Activated naive CD4-positive, alpha-beta T cell (primary cell): ENCODE measurements at regions not wholly inside any gene's neighbourhood (a gene's known extent, or its start where the extent isn't known, plus 50 kb on each side); places are given as distances from the start of the nearest gene placed in this dataset.

Experiments
- DNase-seq, 4 experiments: peaks; one replicate each; lab custom pipeline; 2025; lab: John Stamatoyannopoulos, UW

DNA sequence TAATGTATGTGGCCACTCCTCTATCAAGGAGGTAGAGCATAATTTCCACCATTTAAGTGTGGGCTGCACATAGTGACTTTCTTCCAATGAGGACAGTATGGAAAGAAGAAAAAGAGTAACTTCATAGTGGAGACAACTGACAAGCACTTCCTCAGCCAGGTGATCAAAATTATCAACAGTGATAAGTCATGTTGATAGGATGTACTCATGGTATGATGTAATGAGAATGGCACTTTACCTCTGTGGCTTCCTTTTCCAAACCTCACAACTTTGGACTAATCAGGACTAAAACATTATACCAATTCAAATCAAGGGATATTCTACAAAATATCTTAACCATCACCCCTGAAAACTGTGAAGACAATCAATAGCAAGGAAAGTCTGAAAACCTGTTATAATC is 302.3 kb upstream of the CITED2 start:
- no peak for DNase-seq

DNA sequence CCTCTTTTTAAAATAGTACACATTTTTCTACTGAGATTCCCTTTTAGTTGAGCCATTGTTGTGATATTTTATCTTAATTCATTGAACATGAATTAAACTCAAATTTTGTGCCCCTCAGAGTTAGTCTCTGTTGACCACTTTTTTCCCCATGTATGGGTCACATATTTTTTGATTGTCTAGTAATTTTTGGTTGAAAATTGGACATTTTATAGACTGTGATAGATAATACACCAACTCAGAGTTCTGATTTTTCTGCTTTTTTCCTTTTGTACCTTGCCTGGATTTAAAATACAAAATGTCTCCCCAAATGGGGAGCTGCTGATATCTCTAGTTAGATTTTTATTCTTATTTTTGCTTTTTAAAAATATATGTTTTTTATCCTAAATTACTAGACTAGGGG is 291.8 kb upstream of the CITED2 start:
- no peak for DNase-seq

DNA sequence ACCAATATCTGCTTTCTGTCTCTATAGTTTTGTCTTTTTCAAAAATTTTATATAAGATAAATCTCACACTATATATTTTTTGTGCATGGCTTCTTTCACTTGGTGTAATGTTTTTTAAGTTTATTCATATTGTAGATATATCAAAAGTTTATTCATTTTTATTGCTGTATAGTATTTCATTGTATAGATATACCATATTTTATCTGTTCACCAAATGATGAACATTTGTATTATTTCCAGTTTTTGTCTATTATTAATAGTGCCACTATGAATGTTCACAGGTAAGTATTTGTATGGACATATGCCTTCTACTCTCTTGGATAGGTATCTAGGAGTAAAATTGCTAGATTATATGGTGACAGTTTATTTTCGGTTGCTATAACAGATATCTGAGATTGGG is 289.5 kb upstream of the CITED2 start:
- no peak for DNase-seq

DNA sequence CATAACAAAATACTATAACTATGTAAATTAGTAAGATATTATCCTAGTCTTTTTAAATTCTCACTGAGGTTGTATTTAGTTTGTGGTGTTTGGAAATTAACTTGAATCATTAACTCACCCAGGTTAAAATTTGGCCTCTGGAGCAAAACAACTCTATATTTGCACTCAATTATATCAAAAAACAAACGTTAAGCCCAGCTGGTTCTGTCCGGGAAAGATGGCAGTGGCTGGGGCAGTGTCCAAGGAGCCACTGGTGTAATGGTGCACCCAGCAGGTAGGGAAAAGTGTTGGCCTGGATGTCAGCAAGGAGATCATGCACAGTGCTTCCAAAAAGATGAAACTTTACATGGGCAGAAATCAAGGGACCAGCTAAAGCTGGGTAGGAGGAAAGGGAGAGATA is 285.3 kb upstream of the CITED2 start:
- no peak for DNase-seq

DNA sequence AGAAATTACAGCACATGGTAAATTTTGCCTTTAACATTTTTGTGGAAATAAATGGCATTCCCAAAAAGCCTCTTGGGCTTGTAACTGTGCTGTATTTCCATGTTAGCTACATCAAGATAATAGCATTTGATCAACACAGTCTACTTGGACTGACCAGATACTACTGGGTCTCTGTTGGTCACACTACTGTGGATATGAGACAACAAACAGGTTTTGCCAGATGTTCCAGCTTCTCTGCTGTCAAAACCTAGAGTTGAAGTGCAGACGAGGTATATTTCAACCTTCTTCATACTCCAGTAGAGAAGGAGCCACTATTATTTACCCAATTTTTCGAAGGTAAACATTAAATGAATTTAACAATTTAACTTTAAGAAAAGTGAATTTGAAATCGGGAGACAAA is 284.7 kb upstream of the CITED2 start:
- DNase-seq = no peak

DNA sequence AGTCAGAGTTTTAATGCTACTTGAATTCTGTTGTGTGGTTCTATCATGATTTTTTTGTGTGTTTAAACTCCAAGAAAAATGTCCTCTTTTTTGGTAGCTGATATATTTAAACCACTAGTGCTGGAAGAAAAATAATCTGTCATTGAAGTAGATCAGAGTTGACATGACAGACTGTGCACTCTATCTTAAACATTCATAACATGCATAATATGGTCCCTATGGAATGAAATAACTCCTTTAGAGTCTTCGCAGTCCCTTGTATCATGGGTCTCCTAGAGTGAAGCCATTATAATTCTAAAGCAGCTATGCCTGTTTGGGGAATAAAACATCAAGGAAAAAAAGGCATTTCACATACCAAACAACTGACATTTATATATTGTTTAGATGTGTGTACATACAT is 282.7 kb upstream of the CITED2 start:
- no peak for DNase-seq

DNA sequence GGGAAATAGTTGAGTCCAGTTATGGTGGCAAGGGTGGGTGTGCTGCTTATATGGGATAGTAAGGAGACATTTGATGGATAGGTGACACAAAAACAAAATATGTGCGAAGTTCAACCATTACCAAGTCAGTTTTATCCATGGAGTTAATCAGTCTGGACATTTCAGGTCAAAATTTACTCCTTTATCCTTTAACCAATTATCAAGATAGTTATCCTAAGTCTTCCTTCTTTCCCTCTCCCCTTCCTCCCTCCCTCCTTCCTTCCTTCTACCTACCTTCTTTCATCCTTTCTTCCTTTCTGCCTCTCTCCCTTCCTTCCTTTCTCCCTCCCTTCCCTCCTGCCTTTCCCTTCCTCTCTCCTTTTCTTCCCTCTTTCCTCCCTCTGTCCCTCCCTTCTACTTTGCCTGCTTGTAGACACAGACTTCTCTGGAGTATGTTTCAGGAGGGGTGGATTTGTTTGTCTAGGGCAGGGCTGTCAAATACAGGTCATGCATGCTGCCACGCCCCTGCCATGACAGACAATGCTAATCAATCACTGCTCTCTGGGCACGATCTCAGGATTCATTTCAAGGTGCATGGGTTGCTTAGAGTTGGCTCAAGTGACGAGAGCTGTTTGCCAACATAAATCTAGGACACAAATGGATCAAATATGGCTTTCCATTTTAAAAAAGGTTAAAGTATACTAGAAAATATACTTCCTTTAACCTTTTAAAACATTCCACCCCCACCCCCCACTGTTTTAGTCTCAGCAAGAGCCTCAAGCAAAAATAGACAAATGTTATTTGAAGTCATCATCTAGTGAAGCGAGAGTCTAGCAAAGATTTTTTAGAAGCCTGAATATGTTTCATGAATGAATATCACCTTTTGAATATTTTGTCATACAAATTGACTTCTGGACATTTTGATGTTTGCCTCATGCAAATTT is 281.6 kb upstream of the CITED2 start:
- no peak for DNase-seq

DNA sequence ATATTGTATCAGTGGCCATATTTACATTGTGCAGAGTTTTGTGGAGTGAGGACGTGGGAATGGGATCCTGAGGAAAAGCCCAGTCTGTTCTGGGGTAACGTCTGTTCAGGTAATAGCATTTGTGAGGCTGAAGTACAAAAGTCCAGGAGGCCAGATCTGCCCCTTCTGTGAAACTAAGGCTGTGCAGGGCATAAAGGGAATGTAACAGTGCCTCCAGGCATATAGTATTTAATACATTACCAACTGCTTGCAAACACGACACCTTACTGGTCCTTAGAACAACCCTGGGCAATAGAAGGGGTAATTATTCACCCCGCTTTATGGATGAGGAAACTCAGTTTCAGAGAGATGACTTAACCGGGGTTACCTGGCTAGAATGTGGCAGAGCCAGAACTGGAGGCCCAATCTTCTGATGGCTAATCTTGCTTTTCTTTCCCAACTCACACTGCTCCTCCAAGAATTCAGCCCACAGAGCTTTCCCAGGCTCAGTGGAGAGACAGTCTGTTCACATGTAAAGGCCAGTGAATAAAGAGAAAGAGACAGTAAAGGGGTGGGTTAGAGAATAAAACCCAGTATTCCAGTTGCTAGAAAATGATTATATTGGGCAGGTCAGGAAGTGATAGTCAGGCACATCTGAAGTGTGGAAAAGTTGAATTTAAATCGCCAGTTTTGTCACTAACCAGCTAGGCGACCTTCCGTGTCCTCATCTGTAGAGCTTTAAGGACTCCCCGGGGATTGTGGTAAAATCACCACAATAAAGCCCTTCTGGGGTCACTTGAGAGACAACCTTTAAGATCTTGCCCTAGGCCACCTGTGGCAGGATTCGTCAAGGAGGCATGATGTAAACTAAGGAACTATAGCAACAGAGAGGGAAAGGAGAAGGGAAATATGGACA is 280.7 kb upstream of the CITED2 start:
- DNase-seq = no peak

DNA sequence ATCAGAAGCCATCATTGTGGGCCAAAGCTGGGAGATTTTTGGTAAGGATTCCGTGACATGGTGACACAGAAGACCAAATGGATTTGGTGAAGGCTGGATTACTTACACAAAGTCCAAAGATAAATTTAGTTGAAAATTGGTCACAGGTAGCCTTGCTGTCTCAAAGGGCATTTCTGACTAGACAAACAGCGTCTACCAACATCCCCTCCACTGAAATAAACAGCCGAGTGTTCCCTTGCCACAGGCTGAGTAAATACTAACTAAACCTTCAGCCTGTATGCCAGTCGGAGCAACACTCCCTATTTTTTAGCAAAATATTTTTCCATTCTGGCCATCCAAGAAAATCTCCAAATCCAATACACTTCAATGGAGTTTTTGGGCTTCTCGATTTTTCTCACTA is 279.9 kb upstream of the CITED2 start:
- no peak for DNase-seq

DNA sequence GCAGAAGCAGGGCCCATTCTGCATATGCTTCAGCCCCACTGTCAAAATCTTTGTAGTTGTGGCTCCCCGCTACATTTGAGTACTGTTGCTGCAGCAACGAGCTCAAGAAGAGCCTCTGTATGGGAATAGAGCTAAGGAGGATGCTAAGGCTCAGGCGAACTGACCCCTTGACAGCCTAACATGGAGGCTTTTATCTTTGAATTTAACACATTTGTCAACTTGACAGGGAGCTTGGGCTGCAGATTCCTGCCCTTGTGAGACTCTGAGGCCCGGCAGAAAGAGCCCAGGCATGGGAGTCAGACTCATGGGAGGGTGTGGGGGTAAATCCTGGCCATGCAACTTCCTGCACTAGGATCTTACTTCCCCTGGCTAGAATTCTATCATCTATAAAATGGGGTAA is 278.7 kb upstream of the CITED2 start:
- DNase-seq = no peak

DNA sequence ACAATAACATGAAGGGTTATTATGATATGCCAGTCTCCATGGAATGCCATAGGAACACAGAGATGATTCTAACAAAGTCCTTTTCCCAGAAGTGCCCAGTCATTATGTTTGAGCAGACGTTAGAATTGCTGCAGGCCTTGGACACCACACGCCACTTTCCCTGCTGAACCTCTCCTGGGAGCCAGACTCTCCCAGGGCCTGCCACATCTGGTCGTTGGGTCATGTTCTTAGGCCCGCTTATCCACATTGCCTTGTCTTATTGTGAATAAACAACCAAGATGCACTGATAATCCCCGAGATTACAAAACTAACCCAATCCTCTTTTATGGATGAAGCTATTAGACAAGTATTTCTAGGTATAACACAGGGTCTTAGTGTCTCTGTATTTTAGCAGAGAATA is 276.5 kb upstream of the CITED2 start:
- no peak for DNase-seq

DNA sequence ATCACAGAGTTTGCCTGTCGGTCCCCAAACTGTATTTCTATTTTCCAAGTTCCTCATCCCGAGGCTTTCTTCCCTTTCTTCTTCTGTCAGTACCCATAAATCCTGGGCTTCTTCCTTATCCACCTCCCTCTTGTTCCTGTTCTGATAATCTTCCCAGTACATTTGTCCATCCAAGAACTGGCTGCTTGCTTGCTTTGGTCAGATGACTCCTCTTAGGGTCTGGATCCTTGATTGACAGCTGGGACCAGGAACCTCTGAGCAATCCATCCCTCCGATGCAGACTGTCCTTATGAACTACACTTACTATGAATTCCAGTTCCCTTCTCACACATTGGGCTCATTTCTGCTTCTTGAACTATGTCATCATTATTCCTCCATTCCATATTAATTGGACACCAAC is 275.3 kb upstream of the CITED2 start:
- DNase-seq = no peak

DNA sequence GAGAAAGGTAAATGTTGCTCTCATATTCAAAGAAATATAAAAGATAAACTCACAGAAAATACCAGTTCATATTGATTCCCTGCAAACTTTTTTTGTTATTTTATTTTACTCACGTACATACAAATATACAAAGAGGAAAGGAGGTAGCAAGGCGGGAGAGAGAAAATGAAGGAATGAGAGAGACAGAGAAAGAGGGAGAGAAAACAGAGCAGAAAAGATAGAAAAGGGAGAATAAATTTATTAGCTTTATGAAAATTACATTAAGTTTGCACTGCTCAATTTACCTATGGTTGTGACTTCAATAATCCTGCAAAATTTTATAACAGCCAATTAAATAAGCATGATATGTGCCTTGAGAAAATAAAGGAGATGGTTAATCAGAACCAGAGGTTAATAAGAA is 274.7 kb upstream of the CITED2 start:
- DNase-seq = no peak

DNA sequence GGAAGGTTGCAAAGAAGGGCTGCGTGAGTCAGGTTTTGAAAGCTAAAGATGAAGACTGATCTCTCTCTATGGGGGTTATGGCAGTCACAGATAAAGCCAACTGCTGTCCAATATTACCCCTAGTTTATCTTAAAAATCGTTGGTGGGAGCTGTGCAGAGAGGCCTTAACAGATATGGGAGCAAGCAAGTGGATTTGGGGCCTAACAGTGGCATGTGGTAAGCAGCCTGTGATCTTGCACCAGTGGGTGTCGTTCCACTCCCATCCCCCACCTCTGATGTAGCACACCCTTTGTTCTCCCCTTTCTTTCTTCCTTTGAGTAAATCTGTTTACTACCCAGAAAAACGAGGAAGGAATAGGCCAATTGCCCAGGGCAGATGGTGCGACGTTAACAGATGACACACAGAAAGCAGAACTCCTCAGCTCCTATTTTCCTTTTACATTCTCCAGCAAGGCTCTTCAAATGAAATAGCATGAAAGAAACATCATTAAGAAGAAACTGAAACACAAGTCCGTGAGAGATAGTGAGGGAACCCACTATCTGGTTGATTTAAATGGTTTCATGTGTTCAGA is 274.1 kb upstream of the CITED2 start:
- DNase-seq = no peak

DNA sequence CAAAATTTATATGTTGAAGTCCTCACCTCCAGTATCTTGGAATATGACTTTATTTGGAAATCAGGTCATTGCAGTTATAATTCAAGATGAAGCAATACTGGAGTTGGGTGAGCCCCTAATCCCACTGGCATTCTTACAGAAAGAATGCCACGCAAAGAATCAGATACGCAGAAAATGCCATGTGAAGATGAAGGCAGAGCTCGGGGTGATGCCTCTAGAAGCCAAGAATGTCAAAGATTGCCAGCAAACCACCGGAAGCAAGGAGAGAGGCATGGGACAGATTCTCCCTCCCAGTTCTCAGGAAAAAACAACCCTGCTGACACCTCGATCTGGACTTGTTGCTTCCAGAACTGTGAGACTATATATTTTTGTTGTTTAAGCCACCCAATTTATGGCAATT is 273.4 kb upstream of the CITED2 start:
- no peak for DNase-seq

DNA sequence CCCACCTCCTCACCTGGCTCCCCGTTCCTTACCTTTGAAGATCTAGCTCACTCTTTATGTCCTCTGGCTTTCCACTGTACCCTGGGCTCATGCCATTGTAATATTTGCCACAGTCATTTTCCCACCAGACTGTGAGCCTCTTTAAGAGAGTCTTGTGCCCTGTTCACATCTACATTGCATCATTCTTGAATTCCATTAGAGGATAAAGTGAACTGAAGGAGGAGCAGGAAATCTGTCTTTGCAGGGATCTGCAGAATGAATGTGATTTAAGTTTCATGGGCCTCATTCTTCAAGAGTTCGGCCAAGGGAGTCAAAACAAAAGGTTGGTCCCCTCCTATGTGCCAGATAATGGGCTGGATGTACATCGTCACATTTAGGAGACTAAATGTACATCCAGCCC is 272.6 kb upstream of the CITED2 start:
- no peak for DNase-seq

DNA sequence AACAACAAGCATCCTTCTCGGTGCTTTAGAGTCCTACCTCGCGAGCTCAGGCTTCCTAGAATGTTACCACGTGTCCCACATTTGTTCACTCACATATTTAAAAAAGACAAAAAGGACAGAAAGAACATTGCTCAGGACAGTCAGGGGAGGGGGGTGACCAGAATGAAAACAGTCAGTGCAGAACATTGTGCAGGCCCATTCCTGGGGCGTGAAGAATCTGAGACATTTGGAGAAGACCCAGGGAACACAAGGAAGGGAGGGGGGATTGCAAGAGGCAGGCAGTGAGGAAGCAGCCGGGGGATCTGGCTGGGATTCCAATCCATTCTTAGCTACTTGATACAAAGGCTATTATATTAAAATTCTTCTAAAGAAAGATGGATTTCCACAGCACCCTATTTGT is 270.4 kb upstream of the CITED2 start:
- no peak for DNase-seq

DNA sequence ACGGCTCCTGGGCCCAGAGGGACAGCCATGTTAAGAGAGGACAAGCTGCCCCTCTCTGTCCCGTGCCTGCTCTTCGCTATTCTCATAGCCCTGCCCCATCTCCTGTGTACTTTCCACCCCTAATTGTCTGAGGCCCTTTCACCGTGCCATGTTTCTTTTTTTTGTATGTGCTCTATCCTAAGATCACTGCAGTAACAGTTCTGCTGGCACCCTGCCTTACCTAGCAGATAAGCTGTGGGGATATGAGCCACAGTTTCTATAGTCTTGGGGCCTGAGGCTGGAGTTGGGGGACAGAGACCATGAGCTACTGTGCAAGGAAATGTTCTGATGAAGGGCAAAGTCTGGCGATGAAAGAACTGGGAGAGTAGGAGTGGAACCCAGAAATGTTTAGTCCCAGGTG is 269.5 kb upstream of the CITED2 start:
- no peak for DNase-seq

DNA sequence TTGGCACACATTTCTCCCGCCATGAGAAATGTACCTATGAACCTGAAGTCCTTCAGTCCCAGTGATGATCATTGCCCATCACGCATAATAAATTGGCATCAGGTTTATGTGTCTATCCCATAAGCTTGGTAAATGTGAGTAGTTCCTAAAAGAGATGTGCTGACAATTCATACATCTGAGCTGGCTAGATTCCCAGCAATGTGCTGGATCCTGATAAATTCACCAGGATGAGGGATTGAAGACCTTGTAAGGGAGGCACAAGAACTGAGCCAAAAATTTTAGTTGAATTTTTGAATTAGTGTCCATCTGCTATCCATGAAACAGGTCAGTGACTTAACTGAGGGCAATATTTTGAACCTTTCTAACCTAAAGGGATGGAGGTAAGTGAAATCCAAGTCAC is 267.9 kb upstream of the CITED2 start:
- DNase-seq = no peak

DNA sequence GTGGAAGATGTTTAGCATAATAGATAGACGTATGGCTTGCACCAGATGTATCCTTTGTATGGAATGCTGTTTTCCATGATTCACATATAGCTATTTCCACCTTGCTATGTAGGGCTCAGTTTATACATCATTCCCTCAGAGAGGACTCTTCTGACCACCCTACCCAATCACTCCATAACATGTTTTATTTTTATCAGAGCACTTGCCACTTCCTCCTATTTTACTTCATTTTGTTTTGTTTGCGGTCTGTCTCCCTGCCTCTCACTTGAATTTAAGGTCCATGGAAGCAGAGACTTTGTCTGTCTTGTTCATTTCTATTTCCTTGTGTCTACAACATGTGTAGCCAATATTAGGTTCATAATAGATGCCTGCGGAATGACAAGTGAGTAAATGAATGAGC is 266.9 kb upstream of the CITED2 start:
- DNase-seq = no peak

DNA sequence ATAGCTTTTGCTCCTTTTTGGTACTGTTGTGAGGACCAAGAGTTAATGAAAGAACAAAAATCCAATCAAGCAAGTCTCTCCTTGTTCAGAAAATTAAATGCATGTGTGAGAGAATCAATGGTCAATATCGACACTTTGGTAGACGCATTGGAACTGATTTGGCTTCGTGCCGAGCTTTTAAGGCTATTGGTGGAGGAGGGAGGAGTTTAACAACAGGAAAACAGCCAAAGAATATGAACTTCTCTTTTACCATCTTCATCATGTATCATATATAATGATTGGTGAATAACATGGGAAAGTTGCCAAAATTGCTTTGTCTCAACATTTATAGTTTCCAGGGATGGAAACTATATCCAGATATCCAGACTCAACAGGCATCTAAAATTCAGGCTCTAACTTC is 266.5 kb upstream of the CITED2 start:
- no peak for DNase-seq

DNA sequence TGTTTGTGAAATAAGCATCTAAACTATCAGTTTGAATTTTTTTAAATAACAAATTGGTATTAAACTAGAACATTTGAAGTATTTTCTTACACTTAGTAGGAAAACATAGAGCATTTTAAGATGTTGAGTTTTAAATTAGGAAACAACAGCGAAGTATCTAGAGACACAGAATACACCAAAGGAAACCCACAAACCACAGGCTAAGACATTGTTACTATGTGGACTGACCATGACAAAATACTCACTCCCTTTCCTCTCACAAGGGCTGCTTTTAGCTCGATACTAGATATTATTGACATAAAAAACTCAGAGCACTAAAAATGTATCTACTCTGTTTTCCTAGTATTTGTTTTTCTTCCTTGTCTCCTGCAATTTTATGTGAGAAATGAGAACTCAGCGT is 266.0 kb upstream of the CITED2 start:
- DNase-seq = no peak

DNA sequence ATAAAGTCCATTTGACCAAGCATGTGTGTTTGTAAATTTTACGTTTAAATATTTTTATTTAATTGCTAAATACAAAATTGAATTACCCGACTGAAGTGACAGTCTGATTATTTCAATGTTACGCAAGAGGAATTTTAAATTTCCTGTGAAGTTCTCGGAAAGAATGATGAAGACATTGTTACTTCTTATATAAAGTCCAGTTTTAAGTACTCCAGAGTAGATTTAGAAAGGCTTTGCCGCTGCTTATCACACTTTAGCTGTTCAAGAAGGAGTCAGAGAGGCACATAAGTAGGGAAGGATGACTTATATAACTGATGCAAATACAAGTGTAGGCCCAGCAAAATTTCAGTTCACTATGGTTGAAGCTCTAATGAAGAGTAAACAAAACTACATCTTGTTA is 265.1 kb upstream of the CITED2 start:
- DNase-seq = no peak
